SW480 (cell line): ENCODE measurements at regions not wholly inside any gene's neighbourhood (a gene's known extent, or its start where the extent isn't known, plus 50 kb on each side); places are given as distances from the start of the nearest gene placed in this dataset.
"Not testable (repeated sequence)": the region's sequence is repeated elsewhere in the genome, so short reads cannot be mapped to it uniquely, and the experiment has no call there.

ENCODE experiments used
- DNase-seq: peaks from one replicate; pipeline ENCODE4 v3.0.0-alpha.2; 2016; ENCODE audit warnings: low spot score

DNA sequence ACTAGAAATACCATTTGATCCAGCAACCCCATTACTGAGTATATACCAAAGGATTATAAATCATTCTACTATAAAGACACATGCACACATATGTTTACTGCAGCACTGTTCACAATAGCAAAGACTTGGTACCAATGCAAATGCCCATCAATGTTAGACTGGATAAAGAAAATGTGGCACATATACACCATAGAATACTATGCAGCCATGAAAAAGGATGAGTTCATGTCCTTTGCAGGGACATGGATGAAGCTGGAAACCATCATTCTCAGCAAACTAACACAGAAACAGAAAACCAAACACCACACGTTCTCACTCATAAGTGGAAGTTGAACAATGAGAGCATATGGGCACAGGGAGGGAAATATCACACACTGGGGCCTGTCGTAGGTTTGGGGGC, 106.0 kb downstream of the SPATA18 start:
- DNase-seq, result not testable (repeated sequence)

DNA sequence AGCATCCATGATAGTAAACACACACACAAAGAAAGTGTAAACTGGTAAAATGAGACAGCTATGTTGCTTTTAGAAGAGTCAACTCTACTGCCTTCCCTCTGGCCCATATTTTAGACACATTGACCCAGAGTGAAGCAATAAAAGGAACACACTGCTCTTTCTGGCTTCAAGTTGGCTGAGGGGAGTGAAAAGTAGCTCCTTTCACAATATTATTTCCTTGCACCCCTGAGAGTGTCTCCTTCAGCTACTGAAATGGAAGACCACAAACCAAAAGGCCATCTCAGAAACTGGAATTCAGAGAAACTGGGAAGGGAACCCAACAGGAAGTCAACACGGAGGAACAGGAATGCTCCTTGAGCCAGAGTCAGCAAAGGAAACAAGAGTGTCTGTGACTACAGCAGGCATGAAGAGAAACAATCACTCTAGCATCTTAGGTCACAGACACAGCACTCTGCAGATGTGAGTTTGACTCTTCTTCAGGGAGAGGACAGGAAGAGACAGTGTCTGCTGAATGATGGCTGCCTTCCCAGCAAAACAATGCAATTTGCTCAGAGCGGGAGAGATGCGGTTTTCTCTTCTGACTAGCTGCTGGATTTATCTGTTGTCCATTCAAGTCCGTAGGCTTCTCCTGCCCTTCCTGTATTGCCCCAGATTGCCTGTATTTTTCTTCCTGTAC, 106.7 kb downstream of the SPATA18 start:
- no peak for DNase-seq

DNA sequence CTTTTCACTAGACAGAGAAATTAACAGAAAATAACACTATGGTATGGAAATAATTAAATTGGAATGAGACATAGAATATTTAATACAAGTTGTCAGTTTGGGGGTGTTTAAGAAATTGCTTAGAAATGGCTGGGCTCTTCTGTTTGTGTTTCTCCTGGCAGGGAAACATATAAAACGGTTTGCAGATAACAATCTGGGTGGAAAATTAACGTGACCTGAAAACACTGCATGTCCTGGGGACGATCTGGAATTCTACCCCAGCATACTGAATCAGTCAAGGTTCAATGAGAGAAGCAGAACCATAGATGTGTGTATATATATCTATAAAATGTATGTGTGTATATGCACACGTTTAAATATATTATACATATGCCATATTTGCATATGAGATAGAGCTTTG, 109.8 kb downstream of the SPATA18 start:
- no peak for DNase-seq

DNA sequence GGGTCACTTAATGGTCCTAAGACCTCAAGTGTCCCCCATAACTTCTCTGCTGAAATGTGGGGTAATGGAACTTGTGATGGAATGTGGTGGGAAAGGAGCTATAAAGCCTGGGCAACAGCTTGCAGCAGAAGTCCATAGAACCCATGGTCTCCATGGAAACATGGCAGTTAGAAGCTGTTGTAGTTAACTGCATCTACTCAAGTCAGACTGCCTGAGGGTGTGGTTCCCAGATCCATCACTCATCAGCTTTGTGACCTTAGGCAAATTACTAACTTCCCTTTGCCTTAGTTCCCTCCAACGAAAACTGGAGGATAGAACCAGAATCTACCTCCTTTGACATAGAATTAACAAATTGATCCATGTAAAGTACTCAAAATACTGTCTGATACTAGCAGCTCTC, 113.0 kb downstream of the SPATA18 start:
- no peak for DNase-seq

DNA sequence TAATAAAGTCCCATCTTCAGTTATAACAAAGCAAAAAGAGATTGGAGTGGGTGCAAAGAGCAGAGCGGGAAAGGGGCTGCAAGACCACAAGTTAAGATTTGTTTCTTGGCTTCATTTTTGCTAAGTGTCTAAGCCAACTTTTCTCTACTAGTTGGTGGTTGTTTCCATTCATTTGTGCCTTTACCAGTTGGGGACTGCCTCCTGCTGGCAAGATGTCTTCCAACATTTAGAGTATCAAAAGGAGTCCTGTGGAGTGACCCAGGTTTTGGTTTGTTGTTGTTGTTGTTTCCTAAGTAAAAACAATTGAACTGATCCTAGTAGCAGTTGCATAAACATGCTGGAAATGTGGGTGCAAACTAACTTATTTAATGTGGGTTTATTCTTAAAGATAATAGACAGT, 121.1 kb downstream of the SPATA18 start:
- no peak for DNase-seq

DNA sequence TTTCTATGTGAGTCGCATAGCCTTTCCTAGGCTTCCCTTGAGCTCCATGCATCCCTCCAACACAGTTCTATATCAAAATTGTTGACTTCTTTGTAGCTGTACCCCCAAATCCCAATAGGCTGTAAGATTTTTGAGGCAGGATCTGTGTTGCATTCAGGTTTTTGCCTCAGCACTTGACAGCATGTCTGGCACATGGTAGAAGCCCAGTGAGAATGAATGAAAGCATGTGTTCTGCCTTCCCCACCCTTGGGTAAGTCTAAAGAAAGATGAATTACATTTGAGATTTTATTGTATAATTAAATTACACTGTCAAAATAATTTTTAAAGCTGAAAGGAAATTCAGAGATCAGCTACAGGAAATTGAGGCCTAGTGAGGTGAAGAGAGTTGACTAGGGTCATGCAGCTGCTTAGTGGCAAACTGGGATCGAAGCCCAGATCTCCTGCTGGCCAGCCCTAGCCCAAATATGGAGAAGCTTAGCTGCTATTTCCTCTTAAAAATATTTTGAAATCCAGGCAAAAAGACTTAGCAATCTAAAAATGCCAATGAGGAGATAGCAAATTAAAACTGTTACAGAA, 122.5 kb downstream of the SPATA18 start:
- no peak for DNase-seq

DNA sequence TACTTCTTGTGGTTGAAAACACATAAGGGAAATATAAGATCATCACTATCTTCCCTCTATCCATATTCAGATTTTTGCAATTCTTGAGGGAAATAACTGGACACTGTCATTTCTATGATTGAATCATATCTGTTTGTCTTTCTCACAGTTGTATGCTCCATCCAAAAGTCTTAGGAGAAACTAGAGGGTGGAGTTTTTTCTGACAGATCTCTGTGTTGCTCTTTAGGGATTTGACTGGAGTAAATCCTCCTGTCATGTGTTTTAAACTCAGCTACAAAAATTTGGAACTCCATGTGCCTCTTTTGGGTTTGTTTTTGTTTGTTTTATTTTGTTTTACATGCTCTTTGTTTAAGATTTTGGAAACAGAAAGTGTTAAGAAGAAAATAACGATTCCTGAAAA, 136.5 kb downstream of the SPATA18 start:
- no peak for DNase-seq

DNA sequence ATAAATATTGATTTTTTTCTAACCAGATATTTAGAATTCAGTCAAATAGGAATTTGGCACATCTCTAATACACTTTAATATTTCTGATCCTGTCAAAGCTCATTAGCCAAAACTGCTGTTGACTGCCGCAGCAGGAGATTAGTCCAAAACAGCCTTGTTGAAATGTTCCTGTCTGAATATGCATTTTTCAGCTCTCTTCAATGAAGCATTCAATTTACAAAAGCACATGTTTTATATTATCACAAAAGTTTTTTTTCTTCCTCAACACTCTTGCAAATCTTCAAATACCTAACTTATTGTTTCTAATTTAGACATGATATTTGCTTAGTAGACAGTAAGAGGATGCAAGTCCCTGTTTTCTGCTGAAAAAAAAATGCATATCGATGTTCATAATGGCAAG, 140.9 kb downstream of the SPATA18 start:
- DNase-seq, result no peak

DNA sequence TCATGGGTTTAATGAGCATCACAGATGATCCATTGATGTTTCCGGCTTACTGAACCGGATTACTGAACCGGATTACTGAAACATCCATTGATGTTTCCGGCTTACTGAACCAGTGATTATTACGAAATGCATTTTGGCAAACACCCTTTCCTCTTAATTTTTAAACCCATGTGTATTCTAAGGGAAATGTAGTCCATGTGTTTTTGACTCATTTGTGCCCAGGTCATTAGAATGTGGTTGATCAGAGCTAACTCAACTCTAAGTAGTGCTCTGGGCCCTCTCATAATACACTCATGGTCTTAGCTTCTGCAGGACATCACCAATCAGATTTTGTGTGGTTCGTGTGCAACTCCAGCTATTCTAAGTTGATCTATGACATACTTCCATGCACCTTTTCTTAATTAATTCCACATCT, 141.6 kb downstream of the SPATA18 start:
- no peak for DNase-seq

DNA sequence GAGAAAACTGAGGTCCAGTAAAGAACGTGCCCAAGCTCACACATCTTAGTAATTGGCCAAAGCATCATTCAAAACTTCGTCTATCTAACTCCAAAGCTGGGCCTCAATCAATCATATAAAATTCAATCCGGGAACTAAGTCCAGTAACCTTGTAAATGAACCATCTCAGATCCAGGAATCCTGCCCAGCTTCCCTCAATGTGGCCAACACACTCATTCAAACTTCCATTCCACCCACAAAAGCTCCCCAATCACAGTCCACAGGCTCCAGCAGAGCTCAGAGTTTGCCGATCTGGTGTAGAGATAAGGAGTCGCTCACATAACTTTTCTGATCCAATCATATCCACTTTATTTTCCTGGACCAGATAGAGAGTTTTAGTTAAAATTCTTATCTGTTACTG, 144.8 kb downstream of the SPATA18 start:
- DNase-seq, result no peak

DNA sequence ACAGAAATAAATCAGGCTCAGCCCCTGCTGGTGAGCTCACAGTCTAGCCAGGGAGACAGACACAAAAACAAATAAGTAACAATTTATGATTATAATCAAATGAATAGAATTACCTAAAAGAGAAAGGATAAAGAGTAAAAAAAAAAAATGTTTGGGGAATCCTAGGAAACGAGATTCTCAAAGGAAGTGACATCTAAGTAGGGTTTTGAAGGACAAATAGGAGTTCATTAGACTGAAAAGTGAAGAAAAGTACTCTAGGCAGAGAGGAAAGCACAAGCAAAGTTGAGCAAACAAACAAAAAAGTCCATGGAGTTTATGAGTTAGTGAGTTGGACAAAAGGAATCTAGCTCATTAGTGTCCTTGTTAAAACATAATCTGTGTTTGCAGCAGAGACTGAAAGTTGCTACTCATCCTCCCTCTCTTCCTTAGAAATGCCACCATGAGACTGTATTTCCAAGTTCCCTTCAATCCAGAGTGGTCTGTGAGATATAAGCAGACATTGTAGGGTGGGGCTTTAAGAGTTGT, 145.6 kb downstream of the SPATA18 start:
- DNase-seq, result no peak

DNA sequence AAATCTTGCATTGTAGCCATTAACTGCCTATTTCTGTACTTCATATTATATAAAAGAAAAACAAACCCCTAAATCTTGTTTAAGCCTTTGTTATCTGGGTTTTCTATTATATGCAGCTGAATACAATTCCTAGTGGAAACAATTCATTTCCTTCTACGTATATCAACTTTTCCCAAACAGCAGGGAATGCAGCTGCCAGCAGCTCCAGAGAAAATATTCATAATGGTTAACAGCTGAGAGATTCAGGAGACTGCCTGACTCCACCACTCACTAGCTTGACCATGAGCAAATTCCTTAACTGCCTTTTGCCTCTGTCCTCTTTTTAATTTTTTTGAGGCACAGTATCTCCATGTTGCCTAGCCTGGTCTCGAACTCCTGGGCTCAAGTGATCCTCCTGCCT, 146.2 kb downstream of the SPATA18 start:
- no peak for DNase-seq

DNA sequence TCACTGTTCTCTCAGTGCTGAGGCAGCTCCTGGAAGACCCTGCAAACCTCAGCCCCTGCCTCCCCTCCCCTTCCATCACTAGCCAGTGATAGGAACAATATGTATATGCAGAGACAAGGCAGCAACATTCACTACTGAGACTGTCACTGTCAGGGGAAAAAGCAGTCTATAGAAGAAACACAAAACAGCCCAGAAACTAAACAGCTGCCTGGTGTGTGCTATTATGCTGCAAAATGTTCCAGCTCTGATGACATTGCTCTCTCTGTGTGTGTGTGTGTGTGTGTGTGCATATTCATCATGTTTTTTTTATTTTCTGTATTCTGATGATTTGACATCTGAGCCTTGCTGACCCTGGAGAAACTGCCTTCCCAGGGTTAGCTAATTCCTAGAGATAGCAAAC, 147.2 kb downstream of the SPATA18 start:
- DNase-seq, result no peak

DNA sequence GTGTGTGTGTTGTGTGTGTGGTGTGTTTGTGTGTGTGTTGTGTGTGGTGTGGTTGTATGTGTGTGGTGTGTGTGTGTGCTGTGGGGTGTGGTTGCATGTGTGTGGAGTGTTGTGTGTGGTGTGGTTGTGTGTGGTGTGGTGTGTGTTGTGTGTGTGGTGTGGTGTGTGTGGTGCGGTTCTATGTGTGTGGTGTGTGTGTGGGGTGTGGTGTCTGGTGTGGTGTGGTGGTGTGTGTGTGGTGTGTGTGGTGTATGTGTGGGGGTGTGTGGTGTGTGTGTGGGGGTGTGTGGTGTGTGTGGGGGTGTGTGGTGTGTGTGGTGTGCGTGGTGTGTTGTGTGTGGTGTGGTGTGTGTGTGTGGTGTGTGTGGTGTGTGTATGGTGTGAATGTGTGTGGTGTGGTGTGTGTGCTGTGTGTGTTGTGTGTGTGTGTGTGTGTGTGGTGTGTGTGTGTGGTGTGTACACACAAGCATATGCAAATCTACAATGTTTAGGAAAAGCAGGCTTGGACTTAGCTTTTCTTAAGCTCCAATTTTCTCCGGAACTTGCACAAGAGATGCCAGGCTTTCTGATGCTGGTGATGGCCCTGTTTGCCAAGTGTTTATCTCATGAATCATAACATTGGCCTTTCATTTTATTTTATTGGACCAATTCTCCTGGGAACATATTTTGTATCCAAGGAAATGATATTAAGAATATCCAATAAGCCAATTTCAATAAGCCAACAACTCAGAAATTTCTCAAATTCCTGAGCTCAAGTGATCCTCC, 148.7 kb downstream of the SPATA18 start:
- DNase-seq, result peak; percentile 6

DNA sequence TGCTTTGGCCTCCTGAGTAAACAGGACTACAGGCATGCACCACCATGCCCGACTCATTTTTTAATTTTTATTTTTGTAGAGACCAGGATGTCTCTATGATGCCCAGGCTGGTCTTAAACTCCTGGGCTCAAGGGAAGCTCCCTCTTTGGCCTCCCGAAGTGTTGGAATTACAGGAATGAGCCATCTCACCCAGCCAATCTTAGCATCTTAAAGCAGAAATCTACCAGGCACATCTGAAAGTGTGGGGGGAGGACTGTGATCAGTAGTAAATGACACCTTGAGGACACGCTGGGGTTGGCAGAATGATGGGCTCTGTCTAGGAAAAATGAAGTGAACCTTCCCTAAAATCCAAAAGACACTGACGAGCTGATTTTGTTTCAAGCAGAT, 149.2 kb downstream of the SPATA18 start:
- no peak for DNase-seq

DNA sequence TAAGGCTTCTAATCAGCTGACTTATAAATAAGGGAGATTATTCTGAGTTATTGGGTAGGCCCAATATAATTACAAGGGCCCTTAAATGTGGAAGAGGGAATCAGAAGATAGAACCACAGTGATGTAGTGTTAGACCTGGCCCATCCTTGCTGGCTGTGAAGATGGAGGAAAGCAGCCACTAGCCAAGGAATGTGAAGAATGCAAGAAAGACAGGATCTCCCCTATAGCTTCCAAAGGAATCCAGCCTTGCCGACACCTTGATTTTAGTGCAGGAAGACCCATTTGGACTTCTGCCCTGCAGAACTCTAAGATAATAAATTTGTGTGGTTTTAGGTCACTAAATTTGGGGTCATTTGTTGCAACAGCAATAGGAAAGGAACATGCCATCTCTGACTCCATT, 150.6 kb downstream of the SPATA18 start:
- no peak for DNase-seq

DNA sequence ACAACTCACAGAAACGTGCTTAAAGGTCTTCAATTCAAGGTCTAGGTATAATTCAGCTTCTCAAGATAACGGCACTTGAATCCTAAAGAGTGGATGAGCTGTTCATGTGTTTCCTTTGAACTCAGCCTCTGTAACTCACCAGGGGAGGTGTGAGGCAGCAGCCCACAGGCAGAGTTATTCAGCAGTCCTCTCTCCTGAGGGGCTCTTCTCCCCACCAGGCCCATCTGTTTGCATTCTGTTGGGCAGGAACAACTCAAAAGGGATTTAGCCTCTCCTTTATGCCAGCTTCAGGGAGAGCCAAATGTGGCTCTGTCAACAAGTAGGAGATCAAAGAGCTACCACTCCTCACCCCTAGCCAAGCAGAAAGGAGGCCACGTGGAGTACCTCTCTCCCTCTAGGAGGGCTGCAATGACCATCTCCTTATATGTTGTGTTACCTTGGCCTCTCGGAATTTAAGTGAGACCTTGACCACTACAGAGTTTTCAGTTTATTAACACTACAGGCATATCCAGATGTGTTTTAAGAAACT, 151.2 kb downstream of the SPATA18 start:
- no peak for DNase-seq

DNA sequence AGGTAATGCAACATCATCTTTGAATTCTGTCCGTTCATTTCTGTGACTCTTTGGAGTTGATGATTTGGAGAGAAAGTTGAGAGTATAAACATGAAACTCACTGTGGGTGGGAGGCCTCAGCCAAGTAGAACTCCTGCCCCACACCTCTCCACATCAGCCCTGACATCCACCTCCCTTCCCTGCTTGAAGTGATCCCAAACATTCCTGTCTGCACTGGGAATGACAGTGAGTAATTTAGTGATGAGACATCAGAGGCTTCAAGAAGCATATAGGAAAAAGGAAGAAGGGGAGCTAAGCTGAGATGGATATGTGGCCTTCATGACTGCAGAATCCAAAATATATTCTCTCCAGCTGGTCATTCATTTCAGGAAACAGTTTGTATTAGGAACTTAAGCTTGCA, 151.8 kb downstream of the SPATA18 start:
- DNase-seq, result no peak

DNA sequence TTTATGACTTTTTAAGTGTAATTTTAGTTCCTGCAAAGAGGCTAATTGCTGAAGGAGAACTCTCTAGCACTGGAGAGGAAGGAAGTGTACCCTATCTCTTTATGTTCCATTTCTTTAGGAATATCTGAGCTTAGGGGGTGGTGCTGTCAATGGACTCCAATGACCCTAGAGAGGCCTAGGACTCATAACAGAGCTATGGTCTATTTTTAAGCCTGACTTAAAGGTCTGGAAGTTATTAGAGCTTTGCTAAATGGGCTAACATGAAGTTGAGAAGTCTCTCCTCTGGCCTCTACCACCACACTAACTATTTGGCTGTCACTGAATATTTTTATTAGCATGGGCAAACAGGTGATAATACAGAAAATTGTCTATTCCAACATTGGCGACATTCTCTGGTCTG, 152.2 kb downstream of the SPATA18 start:
- DNase-seq, result no peak

DNA sequence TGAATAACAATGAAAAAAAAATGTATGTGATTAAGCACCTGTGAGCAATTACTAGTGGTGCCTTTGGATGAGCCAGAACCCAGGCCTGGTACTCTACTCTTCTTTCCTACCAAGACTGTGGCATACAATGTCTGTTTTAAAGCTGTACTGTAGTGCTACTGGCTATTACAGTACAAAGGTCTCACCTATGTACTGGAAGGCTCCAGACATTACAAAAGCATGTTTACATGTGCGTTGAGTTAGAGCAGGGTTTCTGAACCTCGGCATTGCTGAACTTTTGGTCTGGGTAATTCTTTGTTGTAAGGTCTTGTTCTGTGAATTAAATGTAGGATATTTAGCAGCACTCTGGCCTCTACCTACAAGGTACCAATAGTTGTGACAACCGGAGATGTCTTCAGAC, 153.8 kb downstream of the SPATA18 start:
- no peak for DNase-seq

DNA sequence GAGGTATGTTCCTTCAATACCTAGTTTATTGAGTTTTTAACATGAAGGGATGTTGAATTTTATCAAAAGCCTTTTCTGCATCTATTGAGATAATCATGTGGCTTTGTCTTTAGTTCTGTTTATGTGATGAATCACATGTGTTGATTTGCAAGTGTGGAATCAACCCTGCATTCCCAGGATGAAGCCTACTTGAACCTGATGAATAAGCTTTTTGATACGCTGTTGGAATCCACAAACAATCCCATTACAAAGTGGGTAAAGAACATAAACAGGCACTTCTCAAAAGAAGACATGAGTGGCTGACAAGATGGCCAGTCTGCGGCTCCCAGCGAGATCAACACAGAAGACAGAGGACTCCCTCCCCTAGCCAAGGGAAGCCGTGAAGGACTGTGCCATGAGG, 156.0 kb downstream of the SPATA18 start:
- DNase-seq, result not testable (repeated sequence)

DNA sequence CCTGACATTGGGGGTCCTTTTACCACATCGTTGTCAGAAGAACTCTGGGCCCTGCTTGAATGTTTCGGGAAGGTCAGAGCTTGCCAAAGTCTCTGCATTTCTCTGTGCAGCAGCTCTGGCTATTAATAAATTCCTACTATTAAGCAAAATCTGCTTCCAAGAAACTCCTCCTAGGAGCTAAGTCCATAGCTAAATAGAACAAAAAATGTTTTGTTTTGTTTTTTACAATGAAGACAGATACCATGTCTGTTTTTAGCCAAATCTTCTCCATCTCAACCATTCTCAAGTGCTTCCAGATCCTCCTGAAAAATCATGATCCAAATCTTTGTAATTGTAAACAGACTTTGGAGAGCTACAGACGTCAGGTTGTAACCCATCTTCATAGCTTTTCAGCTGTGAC, 161.6 kb downstream of the SPATA18 start:
- no peak for DNase-seq

DNA sequence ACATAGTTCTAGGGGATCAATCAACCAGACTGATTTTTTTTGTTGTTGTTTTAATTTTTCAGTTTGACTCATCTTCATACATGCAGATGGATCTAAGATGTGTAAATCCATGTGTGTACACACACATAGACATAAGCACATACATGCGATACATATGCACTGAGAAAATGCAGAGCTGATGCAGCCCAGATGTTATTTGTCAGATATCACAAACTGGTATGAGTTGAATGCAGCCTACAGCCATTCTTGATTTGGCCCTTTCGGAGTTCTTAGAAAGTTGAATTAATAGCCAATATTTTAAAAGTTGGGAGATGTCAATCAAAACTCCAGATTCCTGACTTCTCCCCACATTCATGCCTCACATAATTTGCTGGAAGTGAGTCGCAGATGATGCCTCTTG, 180.4 kb downstream of the SPATA18 start:
- no peak for DNase-seq
